HG03066 (cell line): ENCODE measurements at regions not wholly inside any gene's neighbourhood (a gene's known extent, or its start where the extent isn't known, plus 50 kb on each side); places are given as distances from the start of the nearest gene placed in this dataset.

Experiments used
- ATAC-seq: cut with Tn5 transposase; IDR thresholded peaks from one replicate; pipeline ENCODE4 v1.9.1; 2021; ENCODE audit warnings: low read depth; ENCODE audit not compliant: unreplicated experiment

GRCh38 chr9:90001747-90002146 lies 396.9 kb downstream of the GADD45G start:
- no peak for ATAC-seq

- no peak for ATAC-seq
Measured at GRCh38 chr9:90002397-90003271, 397.8 kb downstream of the GADD45G start.

DNA sequence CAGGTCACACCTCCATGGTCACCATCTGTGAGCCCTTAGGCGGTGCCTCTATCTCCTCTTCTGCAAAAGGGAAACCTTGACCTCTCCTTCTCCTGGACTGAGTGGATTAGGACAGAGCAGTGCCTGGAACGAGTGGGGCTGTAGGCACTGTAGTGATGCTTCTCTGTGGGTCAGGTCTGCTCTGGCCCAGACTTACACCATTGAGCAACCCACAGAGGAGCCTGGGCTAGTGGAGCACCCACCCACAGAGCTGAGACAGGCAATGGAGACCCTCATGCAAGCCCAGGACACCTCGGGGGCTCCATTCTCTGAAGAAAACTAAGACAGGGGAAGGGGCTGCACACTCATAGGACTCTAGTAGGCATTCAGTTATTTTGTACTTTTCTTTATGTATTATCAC lies 400.6 kb downstream of the GADD45G start:
- ATAC-seq, result no peak

DNA sequence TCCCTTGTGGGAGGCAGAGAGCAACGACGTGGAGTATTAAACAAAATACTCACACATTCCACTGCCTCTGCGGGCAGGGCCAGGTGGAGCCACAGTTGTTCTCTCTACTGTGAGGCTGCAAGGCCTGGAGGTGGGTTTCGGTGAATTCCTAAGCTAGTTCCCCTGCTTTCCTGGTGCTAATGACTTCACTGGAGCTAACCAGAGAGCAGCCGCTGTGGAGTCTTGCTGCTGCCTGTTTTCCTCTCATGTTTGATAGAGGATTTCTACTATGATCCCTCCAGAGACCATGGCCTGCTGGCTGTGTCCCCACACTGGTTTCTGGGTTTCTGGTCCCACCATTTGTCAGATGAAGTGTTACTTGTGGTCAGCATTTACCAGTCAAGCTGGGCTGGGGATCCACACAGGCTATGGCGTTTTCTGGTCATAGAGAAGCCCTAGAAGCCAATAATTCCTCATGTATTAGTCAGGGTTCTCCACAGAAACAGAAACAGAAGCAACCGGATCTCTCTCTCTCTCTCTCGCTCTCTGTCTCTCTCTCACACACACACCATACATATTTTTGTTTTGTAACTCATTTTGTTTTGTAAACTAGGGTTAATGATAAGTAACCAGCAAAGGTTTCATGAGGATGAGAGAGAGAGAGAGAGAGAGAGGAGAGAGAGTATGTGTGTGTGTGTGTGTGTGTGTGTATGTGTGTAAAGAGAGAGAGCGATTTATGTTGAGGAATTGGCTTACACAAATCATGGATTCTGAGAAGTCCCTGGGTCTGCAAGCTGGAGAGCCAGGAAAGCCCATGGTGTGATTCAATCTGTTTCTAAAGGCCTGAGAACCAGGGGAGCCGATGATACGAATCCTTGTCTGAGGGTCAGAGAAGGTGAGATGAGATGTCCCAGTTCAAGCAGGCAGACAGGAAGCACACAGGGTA lies 403.0 kb downstream of the GADD45G start:
- no peak for ATAC-seq

DNA sequence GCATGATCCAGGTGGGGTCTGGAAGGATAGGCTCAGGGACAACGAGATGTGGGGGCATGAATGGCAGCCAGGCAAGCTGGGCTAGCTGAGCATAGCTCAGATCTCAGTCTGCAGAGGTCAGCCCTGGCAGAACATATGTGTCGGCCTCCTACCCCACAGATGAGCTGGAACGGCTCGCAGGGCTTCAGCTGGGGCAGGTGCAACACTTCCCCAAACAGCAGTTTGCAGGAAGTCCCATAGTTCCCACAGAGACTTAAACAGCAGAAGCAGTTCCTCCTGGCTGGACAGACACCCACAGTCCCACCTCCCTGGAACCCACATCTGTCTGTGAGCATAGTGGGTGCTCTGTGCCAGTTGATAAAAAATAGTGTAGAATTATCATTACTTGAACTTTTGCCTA lies 404.6 kb downstream of the GADD45G start:
- ATAC-seq, result no peak

DNA sequence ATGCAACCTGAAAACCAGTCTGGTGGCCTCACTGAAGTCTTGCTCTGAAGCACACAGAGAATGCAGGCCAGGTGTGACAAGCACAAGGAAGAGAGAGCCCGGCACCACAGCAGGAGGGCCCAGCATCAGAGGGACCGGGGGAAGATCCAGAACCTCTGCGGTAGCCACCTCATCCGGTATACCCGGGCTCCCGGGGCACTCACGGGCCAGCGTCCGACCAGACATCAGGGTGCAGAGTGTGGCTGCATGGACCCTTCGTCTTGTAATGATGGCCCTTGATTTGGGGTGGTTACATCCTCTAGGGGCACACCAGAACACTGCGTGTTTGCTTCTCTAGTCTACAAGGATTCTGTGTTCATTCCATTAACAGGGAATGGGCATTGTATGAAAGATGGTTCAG lies 406.0 kb downstream of the GADD45G start:
- no peak for ATAC-seq

GRCh38 chr9:90012949-90013348 lies 408.1 kb downstream of the GADD45G start:
- no peak for ATAC-seq

DNA sequence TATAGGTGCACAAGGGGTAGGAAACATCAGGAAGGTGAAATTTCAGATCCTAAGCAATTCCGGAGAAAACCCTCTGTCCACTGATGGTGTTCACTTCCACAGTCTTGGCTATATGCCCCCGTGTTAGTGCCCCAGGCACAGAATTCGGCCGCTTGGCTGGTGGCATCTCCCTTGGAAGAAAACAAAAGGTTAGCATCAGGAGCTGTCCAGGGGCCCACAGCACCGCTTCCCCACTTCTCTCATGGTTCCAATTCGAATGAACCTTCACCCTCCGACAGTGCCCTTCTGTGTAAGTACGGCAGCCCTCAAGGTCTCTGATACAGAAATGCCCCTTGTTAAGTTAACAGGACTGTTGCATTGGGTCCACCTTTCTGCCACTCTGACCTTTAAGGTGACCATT lies 409.0 kb downstream of the GADD45G start:
- no peak for ATAC-seq

DNA sequence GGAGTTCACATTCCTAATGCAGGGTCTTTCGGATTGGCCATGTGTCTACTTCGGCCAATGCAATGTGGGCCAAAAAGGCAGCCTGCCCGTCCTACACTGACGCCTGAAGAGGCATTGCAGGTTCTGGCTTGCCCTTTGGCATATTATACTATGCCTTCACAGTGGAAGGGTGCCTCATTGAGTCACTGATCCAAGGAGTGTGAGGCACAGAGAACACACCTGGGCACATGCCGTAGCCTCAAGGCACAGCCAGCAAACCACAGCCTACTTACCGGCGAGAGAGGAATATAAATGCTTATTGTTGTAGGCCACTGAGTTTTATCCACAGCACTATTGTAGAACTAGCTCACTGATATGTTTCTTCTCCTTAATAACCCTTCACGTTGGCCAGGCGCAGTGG lies 409.6 kb downstream of the GADD45G start:
- ATAC-seq, result no peak

DNA sequence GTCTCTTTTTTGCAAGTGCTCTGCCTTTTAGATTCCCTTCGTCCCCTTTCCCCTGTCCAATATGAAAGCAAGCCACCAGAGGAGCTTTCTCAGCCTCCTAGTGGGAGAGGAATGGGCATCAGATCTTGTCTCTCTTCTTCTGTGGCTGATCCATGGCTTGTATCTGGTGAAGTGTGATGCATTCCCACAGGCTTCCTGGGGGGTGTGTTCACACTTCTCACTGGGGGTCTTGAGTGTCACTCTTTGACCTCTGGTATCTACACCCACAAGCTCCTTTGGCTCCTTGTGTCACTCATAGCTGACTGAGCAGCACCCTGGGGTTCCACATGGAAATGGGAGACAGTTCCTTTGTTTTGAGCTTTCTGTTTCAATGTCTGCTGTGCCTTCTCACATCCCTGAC lies 411.5 kb downstream of the GADD45G start:
- ATAC-seq, result no peak

DNA sequence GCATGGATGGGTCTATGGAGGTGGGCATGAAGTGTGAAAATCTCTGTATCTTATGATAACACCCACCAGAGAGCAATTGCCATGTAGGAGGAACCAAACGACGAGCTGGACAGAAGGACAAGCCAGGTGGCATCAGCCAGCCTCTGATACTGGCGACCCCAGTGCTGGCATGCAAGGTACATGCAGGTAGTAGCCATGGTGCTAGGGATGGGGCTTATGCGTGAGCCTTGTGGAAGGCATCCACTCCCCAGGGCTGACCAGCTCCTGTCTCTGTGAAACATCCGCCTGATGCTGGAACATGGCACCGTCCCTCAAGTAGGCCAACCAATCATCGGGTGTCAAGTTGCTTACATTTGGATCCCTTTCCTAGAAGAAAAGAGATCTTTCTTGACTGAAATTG lies 412.9 kb downstream of the GADD45G start:
- ATAC-seq, result no peak

DNA sequence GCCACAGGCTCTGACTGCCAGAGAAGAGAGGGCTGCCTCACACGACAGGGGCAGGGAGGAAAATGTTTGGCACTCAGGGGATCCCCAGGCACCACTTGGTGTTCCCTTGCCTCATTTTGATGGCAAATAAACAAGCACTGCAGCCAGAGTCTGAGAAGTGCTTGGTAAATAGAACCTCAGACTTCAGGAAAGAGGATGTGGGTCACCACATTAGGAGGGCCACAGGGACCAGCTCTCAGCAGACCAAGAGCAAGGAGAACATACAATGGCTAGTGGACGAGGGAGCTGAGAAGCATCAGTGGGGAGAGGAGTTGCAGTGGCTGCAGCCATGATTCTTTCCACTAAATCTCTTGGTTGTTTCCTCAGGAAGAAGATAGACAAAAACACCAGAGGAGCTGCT lies 413.9 kb downstream of the GADD45G start:
- ATAC-seq, result no peak

DNA sequence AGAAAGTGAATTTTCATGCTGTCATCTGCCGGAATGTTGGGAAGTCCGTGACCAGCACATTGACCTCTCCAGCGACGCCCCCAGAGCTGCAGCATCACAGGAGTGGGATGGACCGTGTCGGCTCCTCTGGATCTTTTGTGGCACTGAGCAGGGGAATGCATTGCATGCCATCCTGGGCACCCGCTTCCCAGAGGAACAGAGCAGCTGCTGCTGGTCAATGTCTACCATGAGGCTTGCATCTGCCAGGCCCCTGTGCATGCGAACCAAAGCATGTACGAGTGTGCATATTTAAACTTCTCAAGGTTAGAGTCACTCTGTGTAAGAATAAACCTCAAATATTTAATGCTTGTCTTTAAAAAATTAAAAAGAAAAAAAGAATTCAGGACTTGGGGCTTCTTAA lies 414.8 kb downstream of the GADD45G start:
- no peak for ATAC-seq

GRCh38 chr9:90020276-90020871 lies 415.6 kb downstream of the GADD45G start:
- no peak for ATAC-seq

GRCh38 chr9:90021216-90021906 lies 416.5 kb downstream of the GADD45G start:
- ATAC-seq, result no peak

DNA sequence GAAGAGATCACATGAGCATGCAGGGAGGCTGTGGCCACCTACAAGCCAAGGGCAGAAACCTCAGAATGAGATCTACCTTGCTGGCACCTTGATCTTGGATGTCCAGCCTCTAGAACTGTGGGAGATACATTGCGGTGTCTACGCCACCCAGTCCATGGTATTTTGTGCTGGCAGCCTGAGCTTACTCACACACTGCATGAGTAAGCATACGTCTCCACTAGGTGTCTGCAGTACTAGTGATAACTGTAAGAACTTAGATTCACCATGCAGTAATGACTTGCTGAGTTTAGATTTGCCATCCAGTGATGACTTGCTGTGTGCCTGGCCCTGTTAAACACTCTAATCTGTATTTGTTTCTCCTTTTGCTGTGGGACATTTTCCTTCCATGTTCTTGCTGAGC lies 417.7 kb downstream of the GADD45G start:
- ATAC-seq, result no peak

DNA sequence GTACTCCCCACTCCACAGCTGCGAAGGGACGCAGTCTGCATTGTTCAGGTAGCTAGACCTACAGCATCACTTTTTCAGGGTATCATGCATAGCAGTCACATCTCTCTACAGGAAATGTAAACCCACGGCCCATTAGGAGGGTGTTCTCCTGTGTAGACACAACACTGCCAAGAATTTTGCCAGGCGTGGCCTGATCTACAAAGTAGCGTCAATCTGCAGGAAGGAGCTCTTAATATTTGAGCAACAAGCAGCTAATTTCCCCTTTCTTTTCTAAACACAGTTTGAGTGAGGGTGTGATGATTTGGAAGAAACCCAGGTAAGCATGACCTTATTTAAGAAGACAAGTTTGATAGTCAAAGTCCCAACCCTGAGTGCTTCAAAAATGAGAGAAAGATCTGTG lies 419.0 kb downstream of the GADD45G start:
- no peak for ATAC-seq

GRCh38 chr9:90024409-90024808 lies 419.6 kb downstream of the GADD45G start:
- no peak for ATAC-seq

- ATAC-seq, result no peak
Measured at GRCh38 chr9:90024823-90025222, 420.0 kb downstream of the GADD45G start.

DNA sequence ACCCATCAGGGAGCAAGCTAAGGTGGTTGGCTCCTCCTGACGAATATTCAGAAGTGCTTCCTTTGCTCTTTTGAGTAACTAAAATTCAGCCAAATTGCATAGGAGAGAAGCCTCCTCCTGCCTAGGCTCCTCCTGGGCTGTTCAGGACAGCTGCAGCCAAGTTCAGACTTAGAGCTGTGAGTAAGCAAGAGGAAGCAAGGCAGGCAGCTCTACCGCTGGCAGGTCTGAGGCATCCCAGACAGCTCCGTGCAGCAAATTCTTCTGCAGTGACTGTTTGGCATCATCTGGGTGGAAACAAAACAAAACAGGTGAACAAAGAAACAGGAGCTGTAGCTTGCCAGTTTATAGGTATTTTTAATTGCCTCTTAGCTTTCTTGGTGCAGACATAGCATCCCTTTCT lies 421.0 kb downstream of the GADD45G start:
- ATAC-seq, result no peak
